SK-N-SH treated with all-trans-retinoic acid at 6 μM for 48 hours (cell line): ENCODE measurements at regions not wholly inside any gene's neighbourhood (a gene's known extent, or its start where the extent isn't known, plus 50 kb on each side); places are given as distances from the start of the nearest gene placed in this dataset.
"Not testable (repeated sequence)": the region's sequence is repeated elsewhere in the genome, so short reads cannot be mapped to it uniquely, and the experiment has no call there.

Source experiments
- ATAC-seq: fragments of 200-7000 bp; cut with Tn5 transposase; 3 replicates; pipeline ENCODE4 v1.9.1; 2020; ENCODE audit warnings: mild to moderate bottlenecking, moderate library complexity
- ARNTL ChIP-seq: fragments of 450-650 bp; formaldehyde crosslinking; IDR thresholded peaks from 2 replicates; pipeline ENCODE4 v1.5.0; 2020; ENCODE audit warnings: low read depth, mild to moderate bottlenecking, moderate library complexity, borderline replicate concordance
- CSDC2 ChIP-seq: fragments of 250-450 bp; sonication (Bioruptor Pico); IDR thresholded peaks from 2 replicates; pipeline ENCODE4 v1.5.0; 2020; ENCODE audit warnings: mild to moderate bottlenecking, moderate library complexity
- ESRRG ChIP-seq: fragments of 250-450 bp; sonication (Bioruptor Pico); IDR thresholded peaks from 2 replicates; pipeline ENCODE4 v1.6.1; 2021; ENCODE audit warnings: mild to moderate bottlenecking
- GLIS3 ChIP-seq: fragments of 250-450 bp; sonication (Bioruptor Pico); IDR thresholded peaks from 2 replicates; pipeline ENCODE4 v1.5.0; 2020; ENCODE audit warnings: mild to moderate bottlenecking, moderate library complexity
- ISL1 ChIP-seq: fragments of 250-450 bp; sonication (Bioruptor Pico); IDR thresholded peaks from 2 replicates; pipeline ENCODE4 v2.1.2; 2022; ENCODE audit warnings: mild to moderate bottlenecking, moderate library complexity
- PPARA ChIP-seq: fragments of 250-450 bp; sonication (Bioruptor Pico); IDR thresholded peaks from 2 replicates; pipeline ENCODE4 v1.5.0; 2020; ENCODE audit warnings: mild to moderate bottlenecking, borderline replicate concordance
- SNAI2 ChIP-seq: fragments of 250-450 bp; sonication (Bioruptor Pico); IDR thresholded peaks from 2 replicates; pipeline ENCODE4 v1.5.0; 2020; ENCODE audit warnings: mild to moderate bottlenecking, moderate library complexity
- TCF4 ChIP-seq: fragments of 250-450 bp; sonication (Bioruptor Pico); IDR thresholded peaks from 2 replicates; pipeline ENCODE4 v1.8.0; 2021; ENCODE audit warnings: mild to moderate bottlenecking, moderate library complexity, borderline replicate concordance
- TOX ChIP-seq: fragments of 250-450 bp; sonication (Bioruptor Pico); IDR thresholded peaks from 2 replicates; pipeline ENCODE4 v1.8.0; 2021; ENCODE audit warnings: mild to moderate bottlenecking, moderate library complexity, borderline replicate concordance
- ZC3H10 ChIP-seq: fragments of 250-450 bp; sonication (Bioruptor Pico); IDR thresholded peaks from 2 replicates; pipeline ENCODE4 v1.5.1; 2021; ENCODE audit warnings: mild to moderate bottlenecking, moderate library complexity
- ZFP3 ChIP-seq: fragments of 250-450 bp; sonication (Bioruptor Pico); IDR thresholded peaks from 2 replicates; pipeline ENCODE4 v1.5.0; 2020; ENCODE audit warnings: mild to moderate bottlenecking, moderate library complexity
- ZFP30 ChIP-seq: fragments of 450-650 bp; formaldehyde crosslinking; IDR thresholded peaks from 2 replicates; pipeline ENCODE4 v1.5.0; 2022; ENCODE audit warnings: mild to moderate bottlenecking, moderate library complexity
- ZNF565 ChIP-seq: fragments of 450-650 bp; formaldehyde crosslinking; conservative IDR thresholded peaks from 2 replicates; pipeline ENCODE4 v1.5.0; 2020; ENCODE audit warnings: low read depth, mild to moderate bottlenecking, moderate library complexity
- TF ChIP-seq, protein P1 (sequence below): fragments of 250-450 bp; sonication (Bioruptor Pico); IDR thresholded peaks from 2 replicates; pipeline ENCODE4 v1.8.0; 2020; ENCODE audit warnings: mild to moderate bottlenecking, moderate library complexity, borderline replicate concordance
- TF ChIP-seq, protein P2 (sequence below): fragments of 250-450 bp; sonication (Bioruptor Pico); IDR thresholded peaks from 2 replicates; pipeline ENCODE4 v1.5.1; 2021; ENCODE audit warnings: mild to moderate bottlenecking, moderate library complexity
- TF ChIP-seq, protein P3 (sequence below): fragments of 250-450 bp; sonication (Bioruptor Pico); IDR thresholded peaks from 2 replicates; pipeline ENCODE4 v1.8.0; 2021; ENCODE audit warnings: low read depth, mild to moderate bottlenecking, moderate library complexity, borderline replicate concordance
- TF ChIP-seq, protein P4 (sequence below): fragments of 250-450 bp; sonication (Bioruptor Pico); IDR thresholded peaks from 2 replicates; pipeline ENCODE4 v1.5.1; 2020; ENCODE audit warnings: low read depth, mild to moderate bottlenecking, moderate library complexity
- TF ChIP-seq, protein P5 (sequence below): fragments of 250-450 bp; sonication (Bioruptor Pico); IDR thresholded peaks from 2 replicates; pipeline ENCODE4 v1.5.0; 2020; ENCODE audit warnings: mild to moderate bottlenecking, moderate library complexity

DNA sequence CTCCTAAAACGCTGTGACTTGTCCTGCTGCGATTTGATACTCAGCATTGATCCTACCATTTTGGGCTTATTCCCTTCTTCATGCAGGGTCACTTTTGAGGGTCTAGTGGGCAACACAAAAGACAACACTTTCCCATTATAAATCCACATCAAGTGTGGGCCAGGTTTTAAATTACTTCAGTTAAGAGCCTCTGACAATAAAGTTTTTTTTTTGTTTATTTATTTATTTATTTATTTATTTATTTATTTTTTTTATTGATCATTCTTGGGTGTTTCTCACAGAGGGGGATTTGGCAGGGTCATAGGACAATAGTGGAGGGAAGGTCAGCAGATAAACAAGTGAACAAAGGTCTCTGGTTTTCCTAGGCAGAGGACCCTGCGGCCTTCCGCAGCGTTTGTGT, 176.2 kb upstream of the FBXL17 start:
- ATAC-seq = not testable (repeated sequence)

DNA sequence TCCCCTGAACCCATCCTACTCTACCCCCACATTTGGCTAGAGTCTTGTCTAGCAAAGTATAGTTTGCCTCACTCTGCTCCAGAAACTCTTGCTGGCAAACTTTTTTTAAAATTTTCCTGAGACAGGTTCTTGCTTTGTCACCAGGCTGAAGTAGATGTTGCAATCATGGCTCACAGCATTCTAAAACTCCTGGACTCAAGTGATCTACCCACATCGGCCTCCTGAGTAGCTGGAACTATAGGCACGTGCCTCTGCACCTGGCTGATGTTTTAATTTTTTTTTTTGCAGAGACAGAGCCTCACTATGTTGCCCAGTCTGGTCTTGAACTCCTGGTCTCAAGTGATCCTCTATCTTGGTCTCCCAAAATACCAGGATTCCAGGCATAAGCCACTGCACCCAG, 175.8 kb upstream of the FBXL17 start:
- ATAC-seq = no peak
- TF ChIP-seq ISL1 (CRISPR knock-in tag) = no peak
- no peak for TF ChIP-seq TOX
- no peak for TF ChIP-seq SNAI2 (CRISPR knock-in tag)
- no peak for TF ChIP-seq ZFP30 (CRISPR knock-in tag)
- TF ChIP-seq PPARA = no peak
- TF ChIP-seq GLIS3 (CRISPR knock-in tag) = no peak
- TF ChIP-seq, protein P1, sequence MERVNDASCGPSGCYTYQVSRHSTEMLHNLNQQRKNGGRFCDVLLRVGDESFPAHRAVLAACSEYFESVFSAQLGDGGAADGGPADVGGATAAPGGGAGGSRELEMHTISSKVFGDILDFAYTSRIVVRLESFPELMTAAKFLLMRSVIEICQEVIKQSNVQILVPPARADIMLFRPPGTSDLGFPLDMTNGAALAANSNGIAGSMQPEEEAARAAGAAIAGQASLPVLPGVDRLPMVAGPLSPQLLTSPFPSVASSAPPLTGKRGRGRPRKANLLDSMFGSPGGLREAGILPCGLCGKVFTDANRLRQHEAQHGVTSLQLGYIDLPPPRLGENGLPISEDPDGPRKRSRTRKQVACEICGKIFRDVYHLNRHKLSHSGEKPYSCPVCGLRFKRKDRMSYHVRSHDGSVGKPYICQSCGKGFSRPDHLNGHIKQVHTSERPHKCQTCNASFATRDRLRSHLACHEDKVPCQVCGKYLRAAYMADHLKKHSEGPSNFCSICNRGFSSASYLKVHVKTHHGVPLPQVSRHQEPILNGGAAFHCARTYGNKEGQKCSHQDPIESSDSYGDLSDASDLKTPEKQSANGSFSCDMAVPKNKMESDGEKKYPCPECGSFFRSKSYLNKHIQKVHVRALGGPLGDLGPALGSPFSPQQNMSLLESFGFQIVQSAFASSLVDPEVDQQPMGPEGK (CRISPR knock-in tag) = no peak
- TF ChIP-seq ZC3H10 (CRISPR knock-in tag) = no peak
- no peak for TF ChIP-seq CSDC2
- TF ChIP-seq ZNF565 (CRISPR knock-in tag) = no peak
- TF ChIP-seq ESRRG (CRISPR knock-in tag) = no peak
- TF ChIP-seq, protein P2, sequence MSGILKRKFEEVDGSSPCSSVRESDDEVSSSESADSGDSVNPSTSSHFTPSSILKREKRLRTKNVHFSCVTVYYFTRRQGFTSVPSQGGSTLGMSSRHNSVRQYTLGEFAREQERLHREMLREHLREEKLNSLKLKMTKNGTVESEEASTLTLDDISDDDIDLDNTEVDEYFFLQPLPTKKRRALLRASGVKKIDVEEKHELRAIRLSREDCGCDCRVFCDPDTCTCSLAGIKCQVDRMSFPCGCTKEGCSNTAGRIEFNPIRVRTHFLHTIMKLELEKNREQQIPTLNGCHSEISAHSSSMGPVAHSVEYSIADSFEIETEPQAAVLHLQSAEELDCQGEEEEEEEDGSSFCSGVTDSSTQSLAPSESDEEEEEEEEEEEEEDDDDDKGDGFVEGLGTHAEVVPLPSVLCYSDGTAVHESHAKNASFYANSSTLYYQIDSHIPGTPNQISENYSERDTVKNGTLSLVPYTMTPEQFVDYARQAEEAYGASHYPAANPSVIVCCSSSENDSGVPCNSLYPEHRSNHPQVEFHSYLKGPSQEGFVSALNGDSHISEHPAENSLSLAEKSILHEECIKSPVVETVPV (CRISPR knock-in tag) = no peak

DNA sequence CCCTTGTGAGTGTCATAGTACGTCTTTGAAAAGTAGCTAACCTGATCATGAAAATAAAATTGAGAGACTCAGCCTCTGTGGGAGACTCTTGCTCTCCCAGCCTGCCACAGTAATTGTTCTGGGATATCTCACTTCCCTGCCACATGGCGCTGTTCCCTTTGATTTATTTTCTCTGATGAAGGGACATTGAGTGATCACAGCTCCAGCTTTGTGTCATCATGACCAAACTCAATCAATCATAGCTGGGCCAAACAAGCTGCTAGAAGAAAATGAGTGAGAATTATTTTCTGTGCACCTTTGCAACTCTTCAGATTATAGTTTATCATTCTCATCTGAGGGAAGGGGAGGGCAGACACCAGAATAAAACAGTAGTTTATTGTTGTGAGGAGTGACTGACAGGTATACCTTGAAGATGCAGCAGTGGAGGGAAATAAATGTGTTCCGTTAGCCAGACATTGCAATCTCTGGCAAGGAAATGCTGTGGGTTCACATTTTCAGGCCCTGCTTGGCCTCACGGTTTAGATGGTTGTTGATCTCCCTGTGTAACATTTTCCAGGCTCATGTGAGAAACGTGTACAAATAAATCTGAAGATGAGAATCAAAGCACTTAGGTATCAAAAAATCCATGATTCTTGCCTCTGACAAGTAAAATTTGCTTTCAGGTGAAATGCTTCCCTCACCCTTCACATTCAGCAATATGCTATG, 174.7 kb upstream of the FBXL17 start:
- TF ChIP-seq, protein P2 (CRISPR knock-in tag) = no peak
- TF ChIP-seq GLIS3 (CRISPR knock-in tag) (no peak), PPARA (no peak), TOX (no peak), ISL1 (CRISPR knock-in tag) (peak; percentile 39), ZC3H10 (CRISPR knock-in tag) (no peak), TCF4 (CRISPR knock-in tag) (peak; percentile 25; the same call in 1 of the 2 replicates), ARNTL (no peak)
- no peak for ATAC-seq

DNA sequence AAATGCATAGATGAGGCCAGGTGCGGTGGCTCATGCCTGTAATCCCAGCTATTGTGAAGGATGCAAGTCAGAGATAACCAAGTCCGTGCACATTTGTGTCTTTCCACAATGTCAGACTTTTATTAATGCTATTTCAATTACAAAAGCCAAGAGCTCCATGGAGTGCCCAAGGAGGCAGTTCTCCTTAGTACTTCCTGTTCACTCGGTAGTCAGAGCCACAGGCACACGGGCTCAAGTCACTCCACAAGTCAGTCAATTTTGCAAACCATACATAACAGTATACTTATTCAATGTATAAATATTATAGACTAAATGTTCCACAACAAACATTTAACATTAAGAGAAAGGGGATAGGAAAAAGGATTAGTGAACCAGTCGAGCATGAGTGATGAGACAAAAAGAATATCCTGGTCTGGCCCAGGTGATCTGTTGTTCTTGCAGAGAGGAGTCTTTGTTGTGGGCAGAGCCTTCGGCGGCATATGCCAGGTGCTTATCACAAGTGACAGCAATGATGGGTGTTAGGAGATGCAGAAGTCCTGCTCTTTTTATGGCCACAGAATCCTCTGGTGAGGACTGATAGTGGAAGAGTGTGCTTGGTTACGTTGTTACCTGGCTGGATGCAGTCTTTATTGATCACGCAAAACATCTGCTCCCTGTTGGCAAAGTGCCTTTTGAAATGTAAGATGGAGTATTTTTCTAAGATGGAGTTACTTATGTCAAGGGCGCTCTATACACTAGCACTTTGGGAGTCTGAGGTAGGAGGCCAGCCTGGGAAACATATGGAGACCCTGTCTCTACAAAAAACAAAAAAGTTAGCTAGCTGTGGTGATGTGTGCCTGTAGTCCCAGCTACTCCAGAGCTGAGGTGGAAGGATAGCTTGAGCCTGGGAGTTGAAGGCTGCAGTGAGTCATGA, 167.0 kb upstream of the FBXL17 start:
- TF ChIP-seq, protein P2 (CRISPR knock-in tag) = no peak
- no peak for TF ChIP-seq ESRRG (CRISPR knock-in tag)
- no peak for TF ChIP-seq CSDC2
- no peak for TF ChIP-seq SNAI2 (CRISPR knock-in tag)
- TF ChIP-seq, protein P3, sequence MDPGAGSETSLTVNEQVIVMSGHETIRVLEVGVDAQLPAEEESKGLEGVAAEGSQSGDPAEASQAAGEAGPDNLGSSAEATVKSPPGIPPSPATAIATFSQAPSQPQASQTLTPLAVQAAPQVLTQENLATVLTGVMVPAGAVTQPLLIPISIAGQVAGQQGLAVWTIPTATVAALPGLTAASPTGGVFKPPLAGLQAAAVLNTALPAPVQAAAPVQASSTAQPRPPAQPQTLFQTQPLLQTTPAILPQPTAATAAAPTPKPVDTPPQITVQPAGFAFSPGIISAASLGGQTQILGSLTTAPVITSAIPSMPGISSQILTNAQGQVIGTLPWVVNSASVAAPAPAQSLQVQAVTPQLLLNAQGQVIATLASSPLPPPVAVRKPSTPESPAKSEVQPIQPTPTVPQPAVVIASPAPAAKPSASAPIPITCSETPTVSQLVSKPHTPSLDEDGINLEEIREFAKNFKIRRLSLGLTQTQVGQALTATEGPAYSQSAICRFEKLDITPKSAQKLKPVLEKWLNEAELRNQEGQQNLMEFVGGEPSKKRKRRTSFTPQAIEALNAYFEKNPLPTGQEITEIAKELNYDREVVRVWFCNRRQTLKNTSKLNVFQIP = no peak
- TF ChIP-seq ZNF565 (CRISPR knock-in tag) = no peak
- TF ChIP-seq TOX = no peak
- TF ChIP-seq, protein P4, sequence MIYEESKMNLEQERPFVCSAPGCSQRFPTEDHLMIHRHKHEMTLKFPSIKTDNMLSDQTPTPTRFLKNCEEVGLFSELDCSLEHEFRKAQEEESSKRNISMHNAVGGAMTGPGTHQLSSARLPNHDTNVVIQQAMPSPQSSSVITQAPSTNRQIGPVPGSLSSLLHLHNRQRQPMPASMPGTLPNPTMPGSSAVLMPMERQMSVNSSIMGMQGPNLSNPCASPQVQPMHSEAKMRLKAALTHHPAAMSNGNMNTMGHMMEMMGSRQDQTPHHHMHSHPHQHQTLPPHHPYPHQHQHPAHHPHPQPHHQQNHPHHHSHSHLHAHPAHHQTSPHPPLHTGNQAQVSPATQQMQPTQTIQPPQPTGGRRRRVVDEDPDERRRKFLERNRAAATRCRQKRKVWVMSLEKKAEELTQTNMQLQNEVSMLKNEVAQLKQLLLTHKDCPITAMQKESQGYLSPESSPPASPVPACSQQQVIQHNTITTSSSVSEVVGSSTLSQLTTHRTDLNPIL (CRISPR knock-in tag) = no peak
- TF ChIP-seq ZFP3 (CRISPR knock-in tag) = no peak
- no peak for TF ChIP-seq ZC3H10 (CRISPR knock-in tag)
- no peak for TF ChIP-seq GLIS3 (CRISPR knock-in tag)
- TF ChIP-seq, protein P5, sequence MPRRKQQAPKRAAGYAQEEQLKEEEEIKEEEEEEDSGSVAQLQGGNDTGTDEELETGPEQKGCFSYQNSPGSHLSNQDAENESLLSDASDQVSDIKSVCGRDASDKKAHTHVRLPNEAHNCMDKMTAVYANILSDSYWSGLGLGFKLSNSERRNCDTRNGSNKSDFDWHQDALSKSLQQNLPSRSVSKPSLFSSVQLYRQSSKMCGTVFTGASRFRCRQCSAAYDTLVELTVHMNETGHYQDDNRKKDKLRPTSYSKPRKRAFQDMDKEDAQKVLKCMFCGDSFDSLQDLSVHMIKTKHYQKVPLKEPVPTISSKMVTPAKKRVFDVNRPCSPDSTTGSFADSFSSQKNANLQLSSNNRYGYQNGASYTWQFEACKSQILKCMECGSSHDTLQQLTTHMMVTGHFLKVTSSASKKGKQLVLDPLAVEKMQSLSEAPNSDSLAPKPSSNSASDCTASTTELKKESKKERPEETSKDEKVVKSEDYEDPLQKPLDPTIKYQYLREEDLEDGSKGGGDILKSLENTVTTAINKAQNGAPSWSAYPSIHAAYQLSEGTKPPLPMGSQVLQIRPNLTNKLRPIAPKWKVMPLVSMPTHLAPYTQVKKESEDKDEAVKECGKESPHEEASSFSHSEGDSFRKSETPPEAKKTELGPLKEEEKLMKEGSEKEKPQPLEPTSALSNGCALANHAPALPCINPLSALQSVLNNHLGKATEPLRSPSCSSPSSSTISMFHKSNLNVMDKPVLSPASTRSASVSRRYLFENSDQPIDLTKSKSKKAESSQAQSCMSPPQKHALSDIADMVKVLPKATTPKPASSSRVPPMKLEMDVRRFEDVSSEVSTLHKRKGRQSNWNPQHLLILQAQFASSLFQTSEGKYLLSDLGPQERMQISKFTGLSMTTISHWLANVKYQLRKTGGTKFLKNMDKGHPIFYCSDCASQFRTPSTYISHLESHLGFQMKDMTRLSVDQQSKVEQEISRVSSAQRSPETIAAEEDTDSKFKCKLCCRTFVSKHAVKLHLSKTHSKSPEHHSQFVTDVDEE = no peak
- no peak for ATAC-seq
